ENCODE measurements at regions not wholly inside any gene's neighbourhood (a gene's known extent, or its start where the extent isn't known, plus 50 kb on each side); places are given as distances from the start of the nearest gene placed in this dataset.

- TF ChIP-seq CTCF (IDR thresholded peaks at IDR 0.05; ENCODE audit: low read length) (no peak), EZH2 (IDR thresholded peaks at IDR 0.05; ENCODE audit: borderline replicate concordance, low read length) (no peak)
Measured at GRCh38 chr12:105576261-105576660, 245.8 kb downstream of the C12orf75 start.

All from OCI-LY1 (cell line).